ENCODE measurements at regions not wholly inside any gene's neighbourhood (a gene's known extent, or its start where the extent isn't known, plus 50 kb on each side); places are given as distances from the start of the nearest gene placed in this dataset.

- no peak for TF ChIP-seq TSHZ2 (CRISPR knock-in tag; IDR thresholded peaks at IDR 0.05)
- no peak for TF ChIP-seq SNAI2 (CRISPR knock-in tag; IDR thresholded peaks at IDR 0.05)
- no peak for TF ChIP-seq CSDC2 (CRISPR knock-in tag; IDR thresholded peaks at IDR 0.05)
- TF ChIP-seq TCF4 (CRISPR knock-in tag; IDR thresholded peaks at IDR 0.05; ENCODE audit: borderline replicate concordance), result no peak
- TF ChIP-seq TOX (CRISPR knock-in tag; IDR thresholded peaks at IDR 0.05; ENCODE audit: borderline replicate concordance), result no peak
- TF ChIP-seq ZNF565 (CRISPR knock-in tag; conservative IDR thresholded peaks at IDR 0.05; ENCODE audit: low read depth), result no peak
- TF ChIP-seq ZC3H10 (CRISPR knock-in tag; IDR thresholded peaks at IDR 0.05), result no peak
- TF ChIP-seq BACH2 (CRISPR knock-in tag; IDR thresholded peaks at IDR 0.05; ENCODE audit: borderline replicate concordance), result no peak
- no peak for TF ChIP-seq RARB (CRISPR knock-in tag; IDR thresholded peaks at IDR 0.05)
- TF ChIP-seq POU6F1 (CRISPR knock-in tag; IDR thresholded peaks at IDR 0.05; ENCODE audit: borderline replicate concordance, low read depth), result no peak
Observed at GRCh38 chr2:167334146-167334742, 446.0 kb downstream of the XIRP2 start (continued).

GRCh38 chr2:167333245-167333644, 445.0 kb downstream of the XIRP2 start:
- no peak for TF ChIP-seq ISL1 (CRISPR knock-in tag; IDR thresholded peaks at IDR 0.05)
- TF ChIP-seq SNAI2 (CRISPR knock-in tag; IDR thresholded peaks at IDR 0.05), result no peak
- no peak for TF ChIP-seq TCF4 (CRISPR knock-in tag; IDR thresholded peaks at IDR 0.05; ENCODE audit: borderline replicate concordance)
- peak; percentile 41; the same call in 1 of the 3 replicates for ATAC-seq

GRCh38 chr2:167332358-167332757, 444.1 kb downstream of the XIRP2 start:
- TF ChIP-seq ISL1 (CRISPR knock-in tag; IDR thresholded peaks at IDR 0.05), result no peak
- TF ChIP-seq ESRRG (CRISPR knock-in tag; IDR thresholded peaks at IDR 0.05), result no peak
- no peak for TF ChIP-seq POU6F1 (CRISPR knock-in tag; IDR thresholded peaks at IDR 0.05; ENCODE audit: borderline replicate concordance, low read depth)
- TF ChIP-seq CSDC2 (CRISPR knock-in tag; IDR thresholded peaks at IDR 0.05), result no peak
- TF ChIP-seq SNAI2 (CRISPR knock-in tag; IDR thresholded peaks at IDR 0.05), result no peak
- no peak for TF ChIP-seq TSHZ2 (CRISPR knock-in tag; IDR thresholded peaks at IDR 0.05)
- TF ChIP-seq ARNTL (CRISPR knock-in tag; IDR thresholded peaks at IDR 0.05; ENCODE audit: borderline replicate concordance, low read depth), result no peak
- TF ChIP-seq GLIS3 (CRISPR knock-in tag; IDR thresholded peaks at IDR 0.05), result no peak
- no peak for TF ChIP-seq ZFP3 (CRISPR knock-in tag; IDR thresholded peaks at IDR 0.05)
- TF ChIP-seq ZFP30 (CRISPR knock-in tag; IDR thresholded peaks at IDR 0.05), result no peak
- TF ChIP-seq CREB5 (CRISPR knock-in tag; IDR thresholded peaks at IDR 0.05; ENCODE audit: low read depth), result no peak
- no peak for TF ChIP-seq ZC3H10 (CRISPR knock-in tag; IDR thresholded peaks at IDR 0.05)
- TF ChIP-seq TOX (CRISPR knock-in tag; IDR thresholded peaks at IDR 0.05; ENCODE audit: borderline replicate concordance), result no peak
- no peak for ATAC-seq

Measured in SK-N-SH treated with all-trans-retinoic acid at 6 μM for 48 hours (cell line).